ENCODE measurements at regions not wholly inside any gene's neighbourhood (a gene's known extent, or its start where the extent isn't known, plus 50 kb on each side); places are given as distances from the start of the nearest gene placed in this dataset.

- no peak for DNase-seq
Measured at GRCh38 chr16:7221157-7221556, 111.5 kb upstream of the RBFOX1 start.

GRCh38 chr16:7218936-7219335, 113.7 kb upstream of the RBFOX1 start:
- ChIA-PET CTCF (no interaction called here), POLR2A (no interaction called here)
- Mint-ChIP-seq H3K9me3 (peaks cover 36% of the 10 kb centered on the region), H3K4me1 (no peaks in the 10 kb centered on the region), H3K36me3 (ENCODE audit: low read depth) (no peaks in the 10 kb centered on the region), H3K4me3 (no peak overlapping the region), H3K27ac (no peak overlapping the region), H3K27me3 (no peaks in the 10 kb centered on the region)
- no peak for DNase-seq

More at GRCh38 chr16:7221157-7221556, 111.5 kb upstream of the RBFOX1 start:
- CTCF ChIA-PET: no interaction called here
- POLR2A ChIA-PET: no interaction called here
- H3K9me3 Mint-ChIP-seq: peaks cover 36% of the 10 kb centered on the region
- no peaks in the 10 kb centered on the region for H3K4me1 Mint-ChIP-seq
- no peaks in the 10 kb centered on the region for H3K36me3 Mint-ChIP-seq (ENCODE audit: low read depth)
- H3K27ac Mint-ChIP-seq: no peak overlapping the region
- no peak overlapping the region for H3K4me3 Mint-ChIP-seq
- no peaks in the 10 kb centered on the region for H3K27me3 Mint-ChIP-seq

DNA sequence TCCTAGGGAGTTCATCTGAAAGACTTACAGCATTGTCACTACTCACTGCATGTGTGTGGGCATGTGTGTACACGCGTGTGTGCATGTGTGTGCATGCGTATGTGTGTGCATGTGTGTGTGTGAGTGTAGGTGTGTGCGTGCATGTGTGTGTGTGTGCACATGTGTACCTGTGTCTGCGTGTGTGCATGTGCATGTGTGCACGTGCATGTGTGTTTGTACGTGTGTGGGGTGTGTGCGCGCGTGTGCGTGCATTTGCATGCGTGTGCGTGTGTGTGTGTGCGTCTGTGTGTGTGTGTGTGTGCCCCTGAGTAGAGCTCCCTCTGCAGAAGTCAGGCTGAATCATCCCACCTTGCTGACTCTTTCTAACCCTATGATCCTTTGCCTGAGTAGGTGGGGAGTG, 114.8 kb upstream of the RBFOX1 start:
- H3K9me3 Mint-ChIP-seq: peaks cover 33% of the 10 kb centered on the region
- no peaks in the 10 kb centered on the region for H3K27me3 Mint-ChIP-seq
- H3K27ac Mint-ChIP-seq: no peak overlapping the region
- no peaks in the 10 kb centered on the region for H3K4me1 Mint-ChIP-seq
- POLR2A ChIA-PET: no interaction called here
- H3K4me3 Mint-ChIP-seq: no peak overlapping the region
- CTCF ChIA-PET: no interaction called here
- H3K36me3 Mint-ChIP-seq (ENCODE audit: low read depth): no peaks in the 10 kb centered on the region
- DNase-seq: no peak

DNA sequence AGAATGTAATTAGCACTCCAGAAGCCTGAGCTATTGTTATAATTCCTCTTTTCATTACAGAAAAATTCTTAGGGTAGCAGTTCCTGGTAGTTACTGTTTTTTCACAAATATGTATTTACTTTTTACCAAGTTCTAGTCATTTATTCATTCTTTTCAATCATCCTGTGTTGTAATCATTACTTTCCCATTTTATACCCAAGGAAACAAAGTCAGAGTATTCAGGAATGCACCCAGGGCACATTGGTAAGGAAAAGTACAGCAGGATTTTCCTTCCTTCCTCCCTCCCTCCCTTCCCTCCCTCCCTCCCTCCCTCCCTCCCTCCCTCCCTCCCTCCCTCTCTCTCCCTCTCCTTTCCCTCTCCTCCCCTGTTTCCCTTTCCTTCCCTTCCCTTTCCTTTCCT, 115.9 kb upstream of the RBFOX1 start:
- Mint-ChIP-seq H3K36me3 (ENCODE audit: low read depth) (no peaks in the 10 kb centered on the region), H3K27me3 (no peaks in the 10 kb centered on the region), H3K4me3 (no peak overlapping the region), H3K4me1 (no peaks in the 10 kb centered on the region), H3K9me3 (peaks cover 33% of the 10 kb centered on the region), H3K27ac (no peak overlapping the region)
- ChIA-PET POLR2A (no interaction called here), CTCF (no interaction called here)
- DNase-seq: no peak

- CTCF ChIA-PET: no interaction called here
Measured at GRCh38 chr16:7211781-7212180, 120.9 kb upstream of the RBFOX1 start.

DNA sequence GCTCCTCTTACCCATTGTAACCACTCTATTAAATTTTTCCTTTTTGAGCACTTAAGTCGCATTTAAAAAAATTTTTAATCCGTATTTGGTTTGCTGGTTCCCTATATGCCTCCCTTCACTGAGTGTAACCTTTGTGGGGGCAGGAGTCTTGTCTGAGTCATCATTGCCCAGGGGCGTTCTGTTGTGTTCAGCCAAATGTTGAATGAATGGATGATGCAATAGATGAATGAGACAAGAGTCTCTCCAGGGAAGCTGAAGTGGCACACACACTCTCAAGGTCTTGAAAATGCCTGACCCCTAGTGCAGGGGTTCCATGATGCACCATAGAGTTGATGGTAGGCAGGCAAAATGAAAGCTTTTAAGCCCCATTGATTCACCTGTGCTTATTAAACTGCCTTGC, 123.0 kb upstream of the RBFOX1 start:
- Mint-ChIP-seq H3K9me3 (peaks cover 19% of the 10 kb centered on the region), H3K4me1 (no peaks in the 10 kb centered on the region), H3K4me3 (no peak overlapping the region), H3K27me3 (no peaks in the 10 kb centered on the region), H3K27ac (no peak overlapping the region), H3K36me3 (ENCODE audit: low read depth) (no peaks in the 10 kb centered on the region)
- ChIA-PET POLR2A (no interaction called here), CTCF (no interaction called here)
- no peak for DNase-seq

More at GRCh38 chr16:7211781-7212180, 120.9 kb upstream of the RBFOX1 start:
- Mint-ChIP-seq H3K27me3 (no peaks in the 10 kb centered on the region), H3K27ac (no peak overlapping the region), H3K4me1 (no peaks in the 10 kb centered on the region), H3K9me3 (peaks cover 22% of the 10 kb centered on the region), H3K4me3 (no peak overlapping the region), H3K36me3 (ENCODE audit: low read depth) (no peaks in the 10 kb centered on the region)
- no peak for DNase-seq
- POLR2A ChIA-PET: no interaction called here

DNA sequence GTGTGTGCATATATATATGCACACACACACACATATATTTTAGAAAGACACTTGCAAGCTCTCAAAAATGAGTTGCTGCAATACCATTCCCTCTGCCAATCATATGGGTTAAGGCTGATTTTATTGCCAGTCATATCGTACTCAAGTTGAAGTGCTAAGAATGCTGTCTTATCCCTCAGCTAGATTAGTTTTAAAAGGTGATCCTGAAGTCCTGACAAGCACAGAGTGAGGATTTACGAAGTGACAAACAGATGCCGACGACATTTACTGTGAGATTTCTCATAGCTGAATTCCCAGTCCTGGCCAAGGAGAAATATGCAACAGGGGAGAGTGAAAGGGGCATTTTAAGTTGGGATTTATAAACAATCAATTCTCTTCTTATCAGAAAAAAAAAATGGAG, 126.2 kb upstream of the RBFOX1 start:
- DNase-seq: no peak
- CTCF ChIA-PET: no interaction called here
- H3K4me1 Mint-ChIP-seq: no peaks in the 10 kb centered on the region
- no peaks in the 10 kb centered on the region for H3K36me3 Mint-ChIP-seq (ENCODE audit: low read depth)
- POLR2A ChIA-PET: no interaction called here
- peaks cover 25% of the 10 kb centered on the region for H3K9me3 Mint-ChIP-seq
- no peak overlapping the region for H3K27ac Mint-ChIP-seq
- H3K27me3 Mint-ChIP-seq: no peaks in the 10 kb centered on the region
- H3K4me3 Mint-ChIP-seq: no peak overlapping the region

DNA sequence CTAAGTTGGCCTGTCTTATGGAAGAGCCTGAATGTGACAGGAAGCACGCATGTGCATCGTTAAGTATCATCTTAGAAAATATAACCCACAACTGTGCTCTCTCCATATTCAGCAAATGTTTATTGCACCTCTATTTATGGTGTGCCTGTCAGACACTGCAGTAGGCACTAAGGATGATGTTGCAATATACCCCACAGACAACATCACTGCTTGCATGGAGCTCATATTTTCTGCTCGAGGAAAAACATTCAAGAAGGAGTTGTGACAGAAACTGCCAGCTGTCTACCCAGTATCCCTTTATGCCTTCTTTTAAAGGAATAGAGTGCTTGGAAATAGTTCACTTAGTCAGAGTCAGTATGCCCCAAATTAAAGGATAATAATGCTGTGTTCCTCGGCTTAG, 132.3 kb upstream of the RBFOX1 start:
- POLR2A ChIA-PET: no interaction called here
- Mint-ChIP-seq H3K4me1 (no peaks in the 10 kb centered on the region), H3K4me3 (no peak overlapping the region), H3K27me3 (no peaks in the 10 kb centered on the region), H3K27ac (no peak overlapping the region), H3K36me3 (ENCODE audit: low read depth) (no peaks in the 10 kb centered on the region), H3K9me3 (peaks cover 33% of the 10 kb centered on the region)
- DNase-seq: no peak
- CTCF ChIA-PET: no interaction called here

GRCh38 chr16:7185689-7186088, 147.0 kb upstream of the RBFOX1 start:
- Mint-ChIP-seq H3K9me3 (peaks cover 26% of the 10 kb centered on the region), H3K4me3 (no peak overlapping the region), H3K4me1 (no peaks in the 10 kb centered on the region), H3K27ac (no peak overlapping the region), H3K36me3 (ENCODE audit: low read depth) (no peaks in the 10 kb centered on the region), H3K27me3 (no peaks in the 10 kb centered on the region)
- DNase-seq: no peak
- ChIA-PET CTCF (no interaction called here), POLR2A (no interaction called here)

DNA sequence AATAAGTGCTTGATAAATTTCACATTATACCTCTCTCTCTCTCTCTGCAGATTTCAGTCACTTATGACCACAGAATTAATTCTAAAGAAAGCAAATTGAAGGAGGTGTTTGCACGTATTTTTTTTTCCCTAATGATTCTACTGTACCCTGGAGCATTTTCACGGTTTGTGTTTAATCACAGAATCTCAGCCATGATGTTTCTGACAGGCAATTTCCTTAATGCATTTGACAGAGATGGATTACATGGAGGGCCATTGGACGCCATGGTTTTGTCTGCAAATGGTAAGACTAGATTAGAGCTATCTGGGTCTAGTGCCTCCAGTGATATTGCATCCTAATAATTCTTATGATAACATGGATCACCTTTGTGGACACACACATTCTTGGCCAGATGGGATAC, 147.5 kb upstream of the RBFOX1 start:
- POLR2A ChIA-PET: no interaction called here
- Mint-ChIP-seq H3K9me3 (peaks cover 24% of the 10 kb centered on the region), H3K27ac (no peak overlapping the region), H3K4me3 (no peak overlapping the region), H3K36me3 (ENCODE audit: low read depth) (no peaks in the 10 kb centered on the region), H3K4me1 (no peaks in the 10 kb centered on the region), H3K27me3 (no peaks in the 10 kb centered on the region)
- CTCF ChIA-PET: no interaction called here
- DNase-seq: no peak

GRCh38 chr16:7183768-7184167, 148.9 kb upstream of the RBFOX1 start:
- no peaks in the 10 kb centered on the region for H3K27me3 Mint-ChIP-seq
- CTCF ChIA-PET: no interaction called here
- POLR2A ChIA-PET: no interaction called here
- DNase-seq: no peak
- H3K27ac Mint-ChIP-seq: no peak overlapping the region
- H3K9me3 Mint-ChIP-seq: peaks cover 20% of the 10 kb centered on the region
- H3K36me3 Mint-ChIP-seq (ENCODE audit: low read depth): no peaks in the 10 kb centered on the region
- no peak overlapping the region for H3K4me3 Mint-ChIP-seq
- no peaks in the 10 kb centered on the region for H3K4me1 Mint-ChIP-seq

- Mint-ChIP-seq H3K9me3 (peaks cover 24% of the 10 kb centered on the region), H3K27me3 (no peaks in the 10 kb centered on the region), H3K4me3 (no peak overlapping the region), H3K36me3 (ENCODE audit: low read depth) (no peaks in the 10 kb centered on the region), H3K27ac (no peak overlapping the region), H3K4me1 (no peaks in the 10 kb centered on the region)
- no peak for DNase-seq
- ChIA-PET CTCF (no interaction called here), POLR2A (no interaction called here)
Measured at GRCh38 chr16:7182510-7183109, 150.0 kb upstream of the RBFOX1 start.

- DNase-seq: no peak
- no peak overlapping the region for H3K4me3 Mint-ChIP-seq
- POLR2A ChIA-PET: no interaction called here
- no peak overlapping the region for H3K27ac Mint-ChIP-seq
- CTCF ChIA-PET: no interaction called here
- H3K9me3 Mint-ChIP-seq: peaks cover 18% of the 10 kb centered on the region
- H3K27me3 Mint-ChIP-seq: no peaks in the 10 kb centered on the region
- no peaks in the 10 kb centered on the region for H3K36me3 Mint-ChIP-seq (ENCODE audit: low read depth)
- H3K4me1 Mint-ChIP-seq: no peaks in the 10 kb centered on the region
Measured at GRCh38 chr16:7177875-7178274, 154.8 kb upstream of the RBFOX1 start.

DNA sequence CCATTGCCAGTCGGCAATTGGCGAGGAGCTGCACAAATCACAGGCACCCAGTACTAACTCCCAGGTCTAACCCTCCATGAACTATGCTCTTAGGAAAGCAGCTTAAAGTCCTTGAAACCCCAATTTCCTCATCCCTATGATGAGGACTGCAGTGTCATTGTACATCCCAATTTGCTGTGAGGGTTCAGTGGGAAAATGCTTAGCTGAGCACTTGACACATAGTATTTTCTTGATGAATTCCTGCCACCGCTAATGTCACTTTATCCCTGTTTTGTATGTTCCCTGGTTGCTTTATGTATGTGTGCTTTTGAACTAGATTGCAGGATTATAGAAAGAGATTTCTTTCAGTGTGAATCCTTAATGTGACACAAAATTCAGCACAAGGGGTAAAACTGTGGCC, 161.5 kb upstream of the RBFOX1 start:
- Mint-ChIP-seq H3K4me3 (no peak overlapping the region), H3K27me3 (no peaks in the 10 kb centered on the region), H3K9me3 (peaks cover 16% of the 10 kb centered on the region), H3K4me1 (no peaks in the 10 kb centered on the region), H3K36me3 (ENCODE audit: low read depth) (no peaks in the 10 kb centered on the region), H3K27ac (no peak overlapping the region)
- POLR2A ChIA-PET: no interaction called here
- CTCF ChIA-PET: no interaction called here
- no peak for DNase-seq

- no peaks in the 10 kb centered on the region for H3K36me3 Mint-ChIP-seq (ENCODE audit: low read depth)
- no peak overlapping the region for H3K4me3 Mint-ChIP-seq
- DNase-seq: no peak
- no peaks in the 10 kb centered on the region for H3K4me1 Mint-ChIP-seq
- CTCF ChIA-PET: no interaction called here
- peaks cover 29% of the 10 kb centered on the region for H3K9me3 Mint-ChIP-seq
- H3K27me3 Mint-ChIP-seq: no peaks in the 10 kb centered on the region
- H3K27ac Mint-ChIP-seq: no peak overlapping the region
- POLR2A ChIA-PET: no interaction called here
Measured at GRCh38 chr16:7167626-7168025, 165.0 kb upstream of the RBFOX1 start.
